22Rv1 (cell line): ENCODE measurements at regions not wholly inside any gene's neighbourhood (a gene's known extent, or its start where the extent isn't known, plus 50 kb on each side); places are given as distances from the start of the nearest gene placed in this dataset.

Experiments used
- CTCF ChIP-seq: fragments of 450-650 bp; IDR thresholded peaks from 2 replicates; pipeline ENCODE4 v1.5.1; 2017; ENCODE audit warnings: mild to moderate bottlenecking
- ZFX ChIP-seq: fragments of 450-650 bp; IDR thresholded peaks from 2 replicates; pipeline ENCODE4 v1.6.1; 2017; ENCODE audit warnings: antibody characterized with exemption, borderline replicate concordance

DNA sequence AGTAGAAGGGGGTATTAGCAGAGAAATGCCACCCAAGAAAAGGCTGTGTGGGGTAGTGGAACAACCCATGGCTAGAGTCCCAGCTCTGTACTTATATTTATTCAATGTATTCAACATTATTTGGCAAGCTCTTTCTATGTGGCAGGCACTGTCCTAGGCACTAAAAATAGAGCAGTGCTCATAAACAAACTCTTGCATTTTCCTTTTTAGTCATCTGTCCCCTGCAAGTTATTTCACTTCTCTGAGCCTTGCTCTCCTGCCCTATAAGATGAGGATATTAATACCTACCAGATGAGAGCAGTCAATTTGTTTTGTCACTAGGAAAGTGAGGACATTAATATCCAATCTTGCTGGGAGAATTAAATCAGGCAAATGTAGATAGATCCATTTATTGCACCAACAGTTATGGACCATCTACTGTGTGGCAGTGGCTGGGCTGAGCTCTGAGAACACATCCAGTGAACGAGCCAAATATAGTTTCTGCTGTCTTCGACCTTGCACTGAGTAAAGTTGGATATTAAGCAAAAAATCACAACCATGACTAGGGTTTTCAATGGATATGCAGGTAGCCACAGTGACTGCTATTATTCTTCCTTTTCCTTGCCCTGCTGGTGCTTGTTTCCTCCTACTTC, 314.3 kb upstream of the TBX3 start:
- TF ChIP-seq CTCF (no peak), ZFX (no peak)
